Neural progenitor cell (in vitro differentiated cells): ENCODE measurements at regions not wholly inside any gene's neighbourhood (a gene's known extent, or its start where the extent isn't known, plus 50 kb on each side); places are given as distances from the start of the nearest gene placed in this dataset.

ENCODE experiments used
- DNase-seq: peaks from one replicate; pipeline ENCODE4 v3.0.0-alpha.2; 2016; ENCODE audit warnings: low spot score
- H2AFZ ChIP-seq: fragments of 200-600 bp; sonication (generic); replicated peaks from 2 replicates; pipeline ENCODE4 v1.6.1; 2016; ENCODE audit warnings: antibody characterized with exemption
- H3F3A ChIP-seq: fragments of 200-600 bp; sonication (generic); 2 replicates; pipeline ENCODE4 v1.6.1; 2016; ENCODE audit warnings: antibody characterized with exemption, low read depth
- H3K27ac ChIP-seq: fragments of 200-600 bp; sonication (generic); 2 replicates; pipeline ENCODE4 v1.5.1; 2016; ENCODE audit warnings: mild to moderate bottlenecking
- H3K27me3 ChIP-seq: fragments of 200-600 bp; sonication (generic); 2 replicates; pipeline ENCODE4 v1.6.1; 2016; ENCODE audit warnings: mild to moderate bottlenecking, moderate library complexity
- H3K36me3 ChIP-seq: fragments of 200-600 bp; sonication (generic); 2 replicates; pipeline ENCODE4 v1.5.1; 2016
- H3K4me1 ChIP-seq: fragments of 200-600 bp; sonication (generic); 2 replicates; pipeline ENCODE4 v1.6.1; 2016; ENCODE audit warnings: mixed run types
- H3K4me2 ChIP-seq: fragments of 200-600 bp; sonication (generic); 2 replicates; pipeline ENCODE4 v1.6.1; 2016
- H3K4me3 ChIP-seq: fragments of 200-600 bp; sonication (generic); 2 replicates; pipeline ENCODE4 v1.5.1; 2016
- H3K79me2 ChIP-seq: fragments of 200-600 bp; sonication (generic); 2 replicates; pipeline ENCODE4 v1.6.1; 2016; ENCODE audit warnings: low read depth
- H3K9ac ChIP-seq: fragments of 200-600 bp; sonication (generic); 2 replicates; pipeline ENCODE4 v1.6.1; 2016
- H3K9me3 ChIP-seq: fragments of 200-600 bp; sonication (generic); 2 replicates; pipeline ENCODE4 v1.5.1; 2016; ENCODE audit warnings: low read depth
- H4K20me1 ChIP-seq: fragments of 200-600 bp; sonication (generic); 2 replicates; pipeline ENCODE4 v1.6.1; 2016; ENCODE audit warnings: low read depth
- H3K27ac Mint-ChIP-seq: 3 replicates; pipeline ENCODE4 v1.8.0; 2021; ENCODE audit warnings: mixed read lengths
- H3K27me3 Mint-ChIP-seq: 2 replicates; pipeline ENCODE4 v1.8.0; 2022; ENCODE audit warnings: low read depth, mild to moderate bottlenecking, inconsistent platforms, moderate library complexity, mixed read lengths; ENCODE audit not compliant: insufficient read depth
- H3K36me3 Mint-ChIP-seq: 3 replicates; pipeline ENCODE4 v1.8.0; 2021; ENCODE audit warnings: mixed read lengths
- H3K4me1 Mint-ChIP-seq: 3 replicates; pipeline ENCODE4 v1.8.0; 2021; ENCODE audit warnings: mixed read lengths
- H3K4me3 Mint-ChIP-seq: 3 replicates; pipeline ENCODE4 v1.8.0; 2021; ENCODE audit warnings: mild to moderate bottlenecking, moderate library complexity, mixed read lengths
- H3K9me3 Mint-ChIP-seq: 3 replicates; pipeline ENCODE4 v1.8.0; 2020; ENCODE audit warnings: mixed read lengths
- EZH2 ChIP-seq: fragments of 200-600 bp; sonication (generic); IDR thresholded peaks from 2 replicates; pipeline ENCODE4 v1.6.1; 2017; ENCODE audit warnings: antibody characterized with exemption, mild to moderate bottlenecking, moderate library complexity
- EZH2phosphoT487 ChIP-seq: fragments of 200-600 bp; sonication (generic); IDR thresholded peaks from 2 replicates; pipeline ENCODE4 v1.6.1; 2017; ENCODE audit warnings: antibody characterized with exemption
- TF ChIP-seq, protein P1 (sequence below): fragments of 200-600 bp; sonication (generic); IDR thresholded peaks from 2 replicates; pipeline ENCODE4 v1.5.1; 2017; ENCODE audit warnings: antibody characterized with exemption, mild to moderate bottlenecking

DNA sequence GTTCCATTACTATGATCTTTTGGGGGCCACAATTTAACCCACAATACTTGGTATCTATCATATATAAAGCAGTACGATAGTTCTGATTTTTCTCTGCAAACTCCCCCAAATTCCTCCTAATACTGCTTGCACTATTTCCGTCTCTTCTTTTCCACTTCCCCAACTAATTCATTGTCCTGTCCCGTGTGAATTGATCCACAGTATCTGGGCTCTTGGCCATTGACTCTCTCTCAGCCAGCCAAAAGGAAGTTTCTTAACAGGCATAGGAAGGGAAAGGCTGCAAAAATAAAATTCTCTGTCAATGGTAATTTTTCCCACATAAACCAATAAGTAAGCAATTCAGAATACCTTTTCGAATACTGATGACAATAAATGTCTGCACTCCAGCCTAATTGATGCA, 91.7 kb upstream of the DSCAM start:
- Mint-ChIP-seq H3K4me1 (peaks cover 14% of the 10 kb centered on the region), H3K27me3 (peaks cover 8% of the 10 kb centered on the region), H3K27ac (no peak overlapping the region), H3K4me3 (no peak overlapping the region), H3K36me3 (no peaks in the 10 kb centered on the region), H3K9me3 (peaks cover 4% of the 10 kb centered on the region)
- TF ChIP-seq, protein P1, sequence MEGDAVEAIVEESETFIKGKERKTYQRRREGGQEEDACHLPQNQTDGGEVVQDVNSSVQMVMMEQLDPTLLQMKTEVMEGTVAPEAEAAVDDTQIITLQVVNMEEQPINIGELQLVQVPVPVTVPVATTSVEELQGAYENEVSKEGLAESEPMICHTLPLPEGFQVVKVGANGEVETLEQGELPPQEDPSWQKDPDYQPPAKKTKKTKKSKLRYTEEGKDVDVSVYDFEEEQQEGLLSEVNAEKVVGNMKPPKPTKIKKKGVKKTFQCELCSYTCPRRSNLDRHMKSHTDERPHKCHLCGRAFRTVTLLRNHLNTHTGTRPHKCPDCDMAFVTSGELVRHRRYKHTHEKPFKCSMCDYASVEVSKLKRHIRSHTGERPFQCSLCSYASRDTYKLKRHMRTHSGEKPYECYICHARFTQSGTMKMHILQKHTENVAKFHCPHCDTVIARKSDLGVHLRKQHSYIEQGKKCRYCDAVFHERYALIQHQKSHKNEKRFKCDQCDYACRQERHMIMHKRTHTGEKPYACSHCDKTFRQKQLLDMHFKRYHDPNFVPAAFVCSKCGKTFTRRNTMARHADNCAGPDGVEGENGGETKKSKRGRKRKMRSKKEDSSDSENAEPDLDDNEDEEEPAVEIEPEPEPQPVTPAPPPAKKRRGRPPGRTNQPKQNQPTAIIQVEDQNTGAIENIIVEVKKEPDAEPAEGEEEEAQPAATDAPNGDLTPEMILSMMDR, result no peak
- TF ChIP-seq EZH2 (no peak), EZH2phosphoT487 (no peak)
- Histone ChIP-seq H3K4me1 (peaks cover 12% of the 10 kb centered on the region), H3K27me3 (no peaks in the 10 kb centered on the region), H3K79me2 (no peaks in the 10 kb centered on the region), H3K4me2 (no peak overlapping the region), H3K36me3 (no peaks in the 10 kb centered on the region), H3K27ac (no peak overlapping the region), H2AFZ (no peak overlapping the region), H3K9me3 (no peaks in the 10 kb centered on the region), H3K4me3 (no peak overlapping the region), H3K9ac (no peak overlapping the region), H4K20me1 (no peaks in the 10 kb centered on the region), H3F3A (no peaks in the 10 kb centered on the region)
- DNase-seq, result no peak

DNA sequence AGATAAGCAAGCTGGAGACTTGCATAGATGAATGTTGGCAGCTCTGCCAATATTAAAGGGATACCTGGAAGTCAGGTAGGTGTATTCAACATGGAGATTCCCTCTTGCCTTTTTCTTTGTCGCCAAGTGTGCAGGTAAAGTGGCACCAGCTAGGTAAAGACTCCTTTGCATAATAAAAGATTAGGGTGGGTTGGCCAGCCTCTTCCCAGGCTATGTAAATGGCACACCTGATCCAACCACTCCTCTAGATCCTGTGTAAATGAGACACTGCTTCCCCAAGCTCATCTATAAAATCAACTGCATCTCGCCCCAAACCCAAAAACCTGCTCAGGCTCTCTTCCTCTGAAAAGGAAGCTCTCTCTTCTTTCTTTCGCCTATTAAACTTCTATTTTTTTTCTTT, 100.8 kb upstream of the DSCAM start:
- Histone ChIP-seq H3K4me3 (no peak overlapping the region), H3K4me1 (no peaks in the 10 kb centered on the region), H3K79me2 (no peaks in the 10 kb centered on the region), H3K9me3 (no peaks in the 10 kb centered on the region), H3K27me3 (no peaks in the 10 kb centered on the region), H2AFZ (no peak overlapping the region), H3K9ac (no peak overlapping the region), H3K36me3 (no peaks in the 10 kb centered on the region), H4K20me1 (no peaks in the 10 kb centered on the region), H3K27ac (no peak overlapping the region), H3K4me2 (no peak overlapping the region), H3F3A (no peaks in the 10 kb centered on the region)
- Mint-ChIP-seq H3K9me3 (peaks cover 15% of the 10 kb centered on the region), H3K27ac (no peak overlapping the region), H3K4me3 (no peak overlapping the region), H3K4me1 (no peaks in the 10 kb centered on the region), H3K27me3 (peaks cover 2% of the 10 kb centered on the region), H3K36me3 (no peaks in the 10 kb centered on the region)
- DNase-seq, result no peak
- TF ChIP-seq, protein P1, result no peak
- TF ChIP-seq EZH2 (no peak), EZH2phosphoT487 (no peak)

DNA sequence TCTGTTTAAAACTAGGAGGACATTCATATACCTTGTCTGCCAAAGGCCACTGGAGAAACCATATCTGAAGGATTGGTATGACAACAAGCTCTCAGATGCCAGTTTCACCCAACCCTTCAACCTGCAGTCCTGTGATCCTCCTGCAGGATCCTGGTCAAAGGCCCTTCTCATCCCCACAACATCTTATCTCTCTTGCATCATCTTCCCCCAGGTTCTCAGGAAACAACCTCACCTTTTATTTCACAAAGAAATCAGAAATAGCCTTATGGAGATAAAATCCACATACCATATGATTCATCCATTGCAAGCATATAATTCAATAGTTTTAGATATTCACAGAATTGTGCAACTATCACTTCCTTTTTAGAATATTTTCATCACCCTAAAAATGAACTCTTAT, 104.0 kb upstream of the DSCAM start:
- Histone ChIP-seq H3K27ac (no peak overlapping the region), H3K9ac (no peak overlapping the region), H3K27me3 (no peaks in the 10 kb centered on the region), H3K4me3 (no peak overlapping the region), H3K4me2 (no peak overlapping the region), H3K36me3 (no peaks in the 10 kb centered on the region), H3K79me2 (no peaks in the 10 kb centered on the region), H4K20me1 (no peaks in the 10 kb centered on the region), H2AFZ (no peak overlapping the region), H3K9me3 (no peaks in the 10 kb centered on the region), H3K4me1 (no peaks in the 10 kb centered on the region), H3F3A (no peaks in the 10 kb centered on the region)
- DNase-seq, result no peak
- H3K4me1 Mint-ChIP-seq, result no peaks in the 10 kb centered on the region
- H3K4me3 Mint-ChIP-seq, result no peak overlapping the region
- TF ChIP-seq EZH2phosphoT487, result no peak
- no peak for TF ChIP-seq EZH2
- TF ChIP-seq, protein P1, result no peak
- H3K27me3 Mint-ChIP-seq, result peaks cover 2% of the 10 kb centered on the region
- no peak overlapping the region for H3K27ac Mint-ChIP-seq
- H3K36me3 Mint-ChIP-seq, result no peaks in the 10 kb centered on the region
- no peaks in the 10 kb centered on the region for H3K9me3 Mint-ChIP-seq
